A673 (cell line): ENCODE measurements at regions not wholly inside any gene's neighbourhood (a gene's known extent, or its start where the extent isn't known, plus 50 kb on each side); places are given as distances from the start of the nearest gene placed in this dataset.

Source experiments
- CTCF ChIP-seq: fragments of 300-800, 200-600 bp; sonication (generic); conservative IDR thresholded peaks from 2 replicates; pipeline ENCODE4 v1.5.1; 2017; ENCODE audit warnings: low read depth, mild to moderate bottlenecking, antibody characterized with exemption, low read length, moderate library complexity, mixed read lengths
- EZH2 ChIP-seq: fragments of 200-600 bp; sonication (generic); IDR thresholded peaks from 2 replicates; pipeline ENCODE4 v1.6.1; 2017; ENCODE audit warnings: borderline replicate concordance, low read depth, mild to moderate bottlenecking, mixed read lengths, antibody characterized with exemption, low read length; ENCODE audit not compliant: poor library complexity, severe bottlenecking

GRCh38 chr5:154606246-154606645 is 128.2 kb upstream of the HAND1 start:
- TF ChIP-seq CTCF (no peak), EZH2 (no peak)
